ENCODE measurements at regions not wholly inside any gene's neighbourhood (a gene's known extent, or its start where the extent isn't known, plus 50 kb on each side); places are given as distances from the start of the nearest gene placed in this dataset.

GRCh38 chr13:56653043-56653442, 487.7 kb upstream of the PRR20A start:
- peaks cover 20% of the 10 kb centered on the region for H3K9me3 Mint-ChIP-seq
- H3K27ac Mint-ChIP-seq, result no peak overlapping the region
- ATAC-seq (no peak), DNase-seq (no peak)
- H3K4me1 Mint-ChIP-seq (ENCODE audit: low read depth), result no peaks in the 10 kb centered on the region
- ChIA-PET POLR2A (no interaction called here), CTCF (no interaction called here)
- H3K4me3 Mint-ChIP-seq, result no peak overlapping the region
- H3K27me3 Mint-ChIP-seq, result no peaks in the 10 kb centered on the region
- intact Hi-C loops (cut with micrococcal nuclease), result no loop called here
- no peaks in the 10 kb centered on the region for H3K36me3 Mint-ChIP-seq (ENCODE audit: low read depth)
- no peak for TF ChIP-seq CTCF (IDR thresholded peaks at IDR 0.05)

DNA sequence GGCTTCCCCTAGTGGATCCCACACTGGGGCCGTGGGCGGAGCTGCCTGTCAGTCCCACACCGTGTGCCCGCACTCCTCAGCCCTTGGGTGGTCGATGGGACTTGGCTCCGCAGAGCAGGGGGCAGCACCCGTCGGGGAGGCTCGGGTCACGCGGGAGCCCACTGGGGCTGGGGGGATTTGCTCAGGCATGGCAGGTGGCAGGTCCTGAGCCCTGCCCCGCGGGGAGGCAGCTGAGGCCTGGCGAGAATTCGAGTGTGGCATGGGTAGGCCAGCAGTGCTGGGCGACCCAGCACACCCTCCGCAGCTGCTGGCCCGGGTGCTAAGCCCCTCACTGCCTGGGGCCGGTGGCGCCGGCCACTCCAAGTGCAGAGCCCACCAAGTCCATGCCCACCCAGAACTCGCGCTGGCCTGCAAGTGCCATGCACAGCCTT, 481.7 kb upstream of the PRR20A start:
- no peaks in the 10 kb centered on the region for H3K27me3 Mint-ChIP-seq
- ChIA-PET POLR2A (no interaction called here), CTCF (no interaction called here)
- H3K4me3 Mint-ChIP-seq, result no peak overlapping the region
- intact Hi-C loops (cut with micrococcal nuclease), result no loop called here
- no peak overlapping the region for H3K27ac Mint-ChIP-seq
- DNase-seq (no peak), ATAC-seq (no peak)
- no peak for TF ChIP-seq CTCF (IDR thresholded peaks at IDR 0.05)
- no peaks in the 10 kb centered on the region for H3K4me1 Mint-ChIP-seq (ENCODE audit: low read depth)
- H3K36me3 Mint-ChIP-seq (ENCODE audit: low read depth), result no peaks in the 10 kb centered on the region
- peaks cover 24% of the 10 kb centered on the region for H3K9me3 Mint-ChIP-seq

DNA sequence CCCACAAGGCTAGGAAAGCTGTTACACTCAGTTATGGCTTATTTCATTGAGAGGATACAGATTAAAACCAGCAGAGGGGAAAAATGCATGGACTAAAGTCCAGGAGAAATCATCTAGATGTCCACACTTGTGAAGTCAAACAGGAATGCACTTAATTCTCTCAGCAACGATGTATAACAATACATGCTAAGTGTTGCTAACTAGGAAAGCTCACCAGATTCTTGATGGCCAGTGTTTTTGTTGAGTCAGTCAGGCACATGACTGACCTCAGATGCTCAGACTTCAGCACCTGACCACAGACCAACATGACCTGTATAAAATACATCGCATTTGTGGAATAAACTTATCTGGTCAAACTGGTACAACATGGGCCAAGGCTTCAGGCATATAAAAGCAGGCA, 470.2 kb upstream of the PRR20A start:
- Mint-ChIP-seq H3K27me3 (no peaks in the 10 kb centered on the region), H3K9me3 (peaks cover 5% of the 10 kb centered on the region), H3K4me1 (ENCODE audit: low read depth) (no peaks in the 10 kb centered on the region), H3K27ac (no peak overlapping the region), H3K36me3 (ENCODE audit: low read depth) (no peaks in the 10 kb centered on the region), H3K4me3 (no peak overlapping the region)
- CTCF ChIA-PET, result no interaction called here
- DNase-seq (no peak), ATAC-seq (no peak)
- POLR2A ChIA-PET, result no interaction called here
- intact Hi-C loops (cut with micrococcal nuclease), result no loop called here
- TF ChIP-seq CTCF (IDR thresholded peaks at IDR 0.05), result no peak

DNA sequence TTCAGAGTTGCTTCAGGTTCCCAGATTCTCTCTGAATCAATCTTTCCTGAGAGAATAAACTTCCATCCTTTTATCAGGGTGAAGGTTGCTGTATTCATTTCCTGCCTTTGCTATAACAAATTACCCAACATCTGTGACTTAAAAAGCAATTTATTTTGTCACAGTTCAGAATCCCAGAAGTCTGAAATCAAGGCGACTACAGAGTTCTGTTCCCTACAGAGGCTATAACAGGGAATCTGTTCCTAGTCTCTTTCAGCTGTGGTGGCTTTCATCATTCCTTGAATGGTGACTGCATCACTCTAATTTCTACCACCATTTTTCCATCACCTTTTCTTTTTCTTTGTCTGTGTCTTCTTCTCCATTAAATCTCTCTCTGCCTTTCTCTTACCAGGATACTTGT, 459.3 kb upstream of the PRR20A start:
- H3K4me3 Mint-ChIP-seq, result no peak overlapping the region
- intact Hi-C loops (cut with micrococcal nuclease), result no loop called here
- H3K4me1 Mint-ChIP-seq (ENCODE audit: low read depth), result no peaks in the 10 kb centered on the region
- peaks cover 11% of the 10 kb centered on the region for H3K9me3 Mint-ChIP-seq
- H3K36me3 Mint-ChIP-seq (ENCODE audit: low read depth), result no peaks in the 10 kb centered on the region
- no peak for TF ChIP-seq CTCF (IDR thresholded peaks at IDR 0.05)
- ATAC-seq (no peak), DNase-seq (no peak)
- H3K27me3 Mint-ChIP-seq, result no peaks in the 10 kb centered on the region
- CTCF ChIA-PET, result no interaction called here
- H3K27ac Mint-ChIP-seq, result no peak overlapping the region
- POLR2A ChIA-PET, result no interaction called here

DNA sequence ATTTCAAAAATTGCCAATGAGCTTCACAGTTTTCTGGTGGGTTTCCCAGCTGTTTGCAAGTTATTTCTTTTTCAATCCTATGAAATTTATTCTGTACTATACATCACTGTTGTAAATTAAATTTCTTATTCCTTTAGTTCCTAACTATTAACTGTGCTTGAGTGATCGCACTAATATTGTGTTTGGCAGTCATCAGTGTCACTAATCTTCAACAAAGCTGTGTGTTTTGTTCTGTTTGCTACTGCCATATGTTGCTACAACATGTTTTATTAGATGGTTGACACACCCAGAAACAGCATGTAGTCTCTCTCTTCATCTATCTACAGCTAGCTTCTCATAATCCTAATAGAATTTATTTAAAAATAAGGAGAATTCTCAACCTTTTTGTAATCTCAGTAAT, 453.6 kb upstream of the PRR20A start:
- H3K9me3 Mint-ChIP-seq, result peaks cover 9% of the 10 kb centered on the region
- DNase-seq (no peak), ATAC-seq (no peak)
- no peak overlapping the region for H3K4me3 Mint-ChIP-seq
- H3K27ac Mint-ChIP-seq, result no peak overlapping the region
- no peaks in the 10 kb centered on the region for H3K27me3 Mint-ChIP-seq
- ChIA-PET POLR2A (no interaction called here), CTCF (no interaction called here)
- H3K36me3 Mint-ChIP-seq (ENCODE audit: low read depth), result no peaks in the 10 kb centered on the region
- H3K4me1 Mint-ChIP-seq (ENCODE audit: low read depth), result no peaks in the 10 kb centered on the region
- intact Hi-C loops (cut with micrococcal nuclease), result no loop called here
- TF ChIP-seq CTCF (IDR thresholded peaks at IDR 0.05), result no peak
